WTC11 (cell line): ENCODE measurements at regions not wholly inside any gene's neighbourhood (a gene's known extent, or its start where the extent isn't known, plus 50 kb on each side); places are given as distances from the start of the nearest gene placed in this dataset.

ENCODE experiments used
- ATAC-seq: fragments of 200-7000 bp; cut with Tn5 transposase; 2 replicates; pipeline ENCODE4 v1.10.0; 2021; ENCODE audit warnings: mild to moderate bottlenecking, moderate library complexity
- CTCF ChIA-PET: fragments of 300-600 bp; sonication (Branson Sonifier 250); formaldehyde crosslinking; loops from one replicate; lab custom pipeline; 2021; ENCODE audit warnings: antibody characterized with exemption; lab: Charles Lee
- POLR2A ChIA-PET: fragments of 350-600 bp; sonication (Branson Sonifier 250); formaldehyde crosslinking; loops from one replicate; lab custom pipeline; 2021; ENCODE audit warnings: antibody characterized with exemption; lab: Charles Lee
- DNase-seq: peaks from one replicate; pipeline ENCODE4 v3.0.0; 2021; ENCODE audit warnings: low spot score
- H3K27ac Mint-ChIP-seq: 2 replicates; pipeline ENCODE4 v1.8.0; 2021; ENCODE audit warnings: mixed read lengths
- H3K27me3 Mint-ChIP-seq: 2 replicates; pipeline ENCODE4 v1.8.0; 2021; ENCODE audit warnings: low read depth, mild to moderate bottlenecking, moderate library complexity, mixed read lengths
- H3K36me3 Mint-ChIP-seq: 2 replicates; pipeline ENCODE4 v1.8.0; 2021; ENCODE audit warnings: mixed read lengths
- H3K4me1 Mint-ChIP-seq: 2 replicates; pipeline ENCODE4 v1.8.0; 2022; ENCODE audit warnings: mixed read lengths
- H3K4me3 Mint-ChIP-seq: 2 replicates; pipeline ENCODE4 v1.8.0; 2021; ENCODE audit warnings: mild to moderate bottlenecking, moderate library complexity, mixed read lengths
- H3K9me3 Mint-ChIP-seq: 2 replicates; pipeline ENCODE4 v1.8.0; 2021; ENCODE audit warnings: mixed read lengths
- ERG ChIP-seq: fragments of 250-450 bp; sonication (Bioruptor Pico); IDR thresholded peaks from 2 replicates; pipeline ENCODE4 v1.8.0; 2021; ENCODE audit warnings: mild to moderate bottlenecking
- GABPB1 ChIP-seq: sonication (generic); formaldehyde crosslinking; IDR thresholded peaks from 2 replicates; pipeline ENCODE4 v1.8.1; 2023; ENCODE audit warnings: mild to moderate bottlenecking, missing genetic modification reagents
- JAZF1 ChIP-seq: fragments of 250-450 bp; sonication (Bioruptor Pico); IDR thresholded peaks from 2 replicates; pipeline ENCODE4 v1.9.0; 2021; ENCODE audit warnings: moderate library complexity, mild to moderate bottlenecking, inconsistent platforms
- NR1H2 ChIP-seq: sonication (generic); formaldehyde crosslinking; IDR thresholded peaks from 2 replicates; pipeline ENCODE4 v1.9.0; 2021; ENCODE audit warnings: mild to moderate bottlenecking, moderate library complexity, missing genetic modification reagents
- NR2C2 ChIP-seq: sonication (generic); formaldehyde crosslinking; IDR thresholded peaks from 2 replicates; pipeline ENCODE4 v1.8.0; 2022; ENCODE audit warnings: mild to moderate bottlenecking, missing genetic modification reagents
- RELA ChIP-seq: sonication (generic); formaldehyde crosslinking; IDR thresholded peaks from 2 replicates; pipeline ENCODE4 v1.8.1; 2022; ENCODE audit warnings: missing genetic modification reagents, mild to moderate bottlenecking, borderline replicate concordance
- RORB ChIP-seq: fragments of 250-450 bp; sonication (Bioruptor Pico); IDR thresholded peaks from 2 replicates; pipeline ENCODE4 v1.9.0; 2021; ENCODE audit warnings: mild to moderate bottlenecking
- SMAD4 ChIP-seq: sonication (generic); formaldehyde crosslinking; IDR thresholded peaks from 2 replicates; pipeline ENCODE4 v1.8.0; 2022; ENCODE audit warnings: mild to moderate bottlenecking, missing genetic modification reagents
- SP1 ChIP-seq: sonication (generic); formaldehyde crosslinking; conservative IDR thresholded peaks from 2 replicates; pipeline ENCODE4 v1.8.1; 2022; ENCODE audit warnings: missing genetic modification reagents
- TCF7 ChIP-seq: sonication (generic); formaldehyde crosslinking; IDR thresholded peaks from 2 replicates; pipeline ENCODE4 v1.8.0; 2022; ENCODE audit warnings: mild to moderate bottlenecking, low read depth, missing genetic modification reagents, moderate library complexity
- TP53 ChIP-seq: sonication (generic); formaldehyde crosslinking; IDR thresholded peaks from 2 replicates; pipeline ENCODE4 v1.8.1; 2023; ENCODE audit warnings: mild to moderate bottlenecking, missing genetic modification reagents
- ZNF281 ChIP-seq: sonication (generic); formaldehyde crosslinking; IDR thresholded peaks from 2 replicates; pipeline ENCODE4 v1.8.0; 2023; ENCODE audit warnings: mild to moderate bottlenecking, missing genetic modification reagents
- ZNF317 ChIP-seq: sonication (generic); formaldehyde crosslinking; IDR thresholded peaks from 2 replicates; pipeline ENCODE4 v1.8.1; 2023; ENCODE audit warnings: low read depth, mild to moderate bottlenecking, moderate library complexity, missing genetic modification reagents, borderline replicate concordance

- no peak for TF ChIP-seq NR2C2 (CRISPR knock-in tag)
- no peak for TF ChIP-seq ZNF281 (CRISPR knock-in tag)
- TF ChIP-seq SMAD4 (CRISPR knock-in tag), result no peak
- no peak for TF ChIP-seq TCF7 (CRISPR knock-in tag)
- no peak for TF ChIP-seq JAZF1 (CRISPR knock-in tag)
Observed at GRCh38 chr12:9348906-9349518, 140.8 kb upstream of the PZP start (continued).

- peaks cover 24% of the 10 kb centered on the region for H3K9me3 Mint-ChIP-seq
- ChIA-PET CTCF (interaction anchor here (1.0 to 3.0 kb wide), 4 partner anchors 16 to 121 kb away, joined by 4 to 13 read pairs (median 6); no protein-coding TSS in a partner anchor), POLR2A (no interaction called here)
- TF ChIP-seq RELA (CRISPR knock-in tag) (no peak), ZNF281 (CRISPR knock-in tag) (no peak), GABPB1 (CRISPR knock-in tag) (no peak), TP53 (CRISPR knock-in tag) (no peak), SP1 (CRISPR knock-in tag) (no peak), RORB (no peak), NR1H2 (CRISPR knock-in tag) (no peak), ZNF317 (CRISPR knock-in tag) (no peak)
- DNase-seq (no peak), ATAC-seq (no peak)
- no peak overlapping the region for H3K4me3 Mint-ChIP-seq
- peaks cover 19% of the 10 kb centered on the region for H3K36me3 Mint-ChIP-seq
- H3K27me3 Mint-ChIP-seq, result no peaks in the 10 kb centered on the region
- H3K4me1 Mint-ChIP-seq, result peaks cover 9% of the 10 kb centered on the region; the same call in 1 of the 2 replicates
- no peak overlapping the region for H3K27ac Mint-ChIP-seq
Observed at GRCh38 chr12:9347328-9348127, 139.3 kb upstream of the PZP start.

GRCh38 chr12:9346866-9347327 is 138.7 kb upstream of the PZP start:
- Mint-ChIP-seq H3K4me1 (peaks cover 9% of the 10 kb centered on the region; the same call in 1 of the 2 replicates), H3K4me3 (no peak overlapping the region), H3K27me3 (no peaks in the 10 kb centered on the region), H3K27ac (no peak overlapping the region), H3K9me3 (peaks cover 18% of the 10 kb centered on the region), H3K36me3 (peaks cover 12% of the 10 kb centered on the region)
- DNase-seq (no peak), ATAC-seq (no peak)
- no peak for TF ChIP-seq ERG (CRISPR knock-in tag)
- CTCF ChIA-PET, result interaction anchor here (1.0 to 3.0 kb wide), 5 partner anchors 16 to 456 kb away, joined by 3 to 13 read pairs (median 5); no protein-coding TSS in a partner anchor
- POLR2A ChIA-PET, result no interaction called here
